LNCAP (cell line): ENCODE measurements at regions not wholly inside any gene's neighbourhood (a gene's known extent, or its start where the extent isn't known, plus 50 kb on each side); places are given as distances from the start of the nearest gene placed in this dataset.

Experiments
- CTCF ChIP-seq: fragments of 450-650 bp; IDR thresholded peaks from 2 replicates; pipeline ENCODE4 v1.5.1; 2017; ENCODE audit warnings: mild to moderate bottlenecking

GRCh38 chr9:129392093-129392541 is 214.1 kb upstream of the IER5L start:
- TF ChIP-seq CTCF, result no peak

GRCh38 chr9:129391221-129391661 is 213.2 kb upstream of the IER5L start:
- no peak for TF ChIP-seq CTCF

- TF ChIP-seq CTCF, result no peak
These were observed 212.5 kb upstream of the IER5L start for GRCh38 chr9:129390541-129390940.

- TF ChIP-seq CTCF, result no peak
These were observed 209.8 kb upstream of the IER5L start for GRCh38 chr9:129387822-129388221.

- no peak for TF ChIP-seq CTCF
These were observed 208.7 kb upstream of the IER5L start for GRCh38 chr9:129386812-129387177.

- no peak for TF ChIP-seq CTCF
These were observed 207.3 kb upstream of the IER5L start for GRCh38 chr9:129385211-129385934.

- TF ChIP-seq CTCF, result no peak
These were observed 206.6 kb upstream of the IER5L start for GRCh38 chr9:129384491-129385210.
